Activated CD4-positive, CD25-positive, alpha-beta regulatory T cell treated with anti-CD3 and anti-CD28 coated beads, Interleukin-2, amount 50 U/mL, for 16 hours (primary cell): ENCODE measurements at regions not wholly inside any gene's neighbourhood (a gene's known extent, or its start where the extent isn't known, plus 50 kb on each side); places are given as distances from the start of the nearest gene placed in this dataset.
"Not testable (repeated sequence)": the region's sequence is repeated elsewhere in the genome, so short reads cannot be mapped to it uniquely, and the experiment has no call there.

Experiments used
- DNase-seq: peaks from one replicate; pipeline ENCODE4 v3.0.0-alpha.2; 2020; ENCODE audit warnings: low read depth, low spot score

- no peak for DNase-seq
Measured at GRCh38 chr4:66930206-66930605, 615.1 kb downstream of the CENPC start.

GRCh38 chr4:66929748-66930147 is 615.6 kb downstream of the CENPC start:
- DNase-seq, result no peak

GRCh38 chr4:66928881-66929280 is 616.4 kb downstream of the CENPC start:
- not testable (repeated sequence) for DNase-seq

DNA sequence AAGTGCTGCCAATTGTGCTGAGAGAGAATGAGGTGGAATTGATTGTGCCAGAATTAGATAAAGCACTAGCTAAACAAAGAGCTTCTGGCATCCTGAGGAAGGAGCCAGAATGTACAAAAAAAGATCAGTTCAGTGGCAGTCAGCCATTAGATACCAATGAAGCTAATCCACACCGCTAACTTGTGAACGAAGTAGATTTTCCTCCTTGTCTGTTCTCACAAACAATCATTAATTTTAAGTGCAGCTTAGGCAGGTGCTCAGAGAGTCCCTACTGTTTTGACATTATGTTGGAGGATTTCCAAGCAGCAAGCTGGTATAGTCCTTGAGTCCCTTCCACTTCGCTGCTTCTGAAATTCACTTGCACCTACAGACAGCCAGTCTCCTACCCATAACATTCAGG is 617.4 kb downstream of the CENPC start:
- DNase-seq, result no peak

DNA sequence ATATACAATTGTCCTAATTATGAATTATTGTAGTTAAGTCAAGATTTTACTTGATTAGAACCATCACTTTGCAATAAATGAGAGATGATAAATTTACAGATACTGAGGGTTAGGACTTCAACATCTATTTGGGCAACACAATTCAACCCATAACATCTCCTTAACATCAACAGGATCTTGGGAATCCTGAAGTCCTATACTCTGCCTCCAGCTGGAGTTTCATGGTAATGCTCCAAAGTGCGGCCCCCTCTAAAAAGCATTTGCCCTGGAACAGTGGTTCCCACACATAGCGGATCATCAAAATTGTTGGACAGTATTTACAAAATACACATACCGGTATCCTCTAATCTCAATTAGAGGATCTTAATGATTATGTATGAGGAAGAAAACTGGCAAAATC is 618.6 kb downstream of the CENPC start:
- no peak for DNase-seq

DNA sequence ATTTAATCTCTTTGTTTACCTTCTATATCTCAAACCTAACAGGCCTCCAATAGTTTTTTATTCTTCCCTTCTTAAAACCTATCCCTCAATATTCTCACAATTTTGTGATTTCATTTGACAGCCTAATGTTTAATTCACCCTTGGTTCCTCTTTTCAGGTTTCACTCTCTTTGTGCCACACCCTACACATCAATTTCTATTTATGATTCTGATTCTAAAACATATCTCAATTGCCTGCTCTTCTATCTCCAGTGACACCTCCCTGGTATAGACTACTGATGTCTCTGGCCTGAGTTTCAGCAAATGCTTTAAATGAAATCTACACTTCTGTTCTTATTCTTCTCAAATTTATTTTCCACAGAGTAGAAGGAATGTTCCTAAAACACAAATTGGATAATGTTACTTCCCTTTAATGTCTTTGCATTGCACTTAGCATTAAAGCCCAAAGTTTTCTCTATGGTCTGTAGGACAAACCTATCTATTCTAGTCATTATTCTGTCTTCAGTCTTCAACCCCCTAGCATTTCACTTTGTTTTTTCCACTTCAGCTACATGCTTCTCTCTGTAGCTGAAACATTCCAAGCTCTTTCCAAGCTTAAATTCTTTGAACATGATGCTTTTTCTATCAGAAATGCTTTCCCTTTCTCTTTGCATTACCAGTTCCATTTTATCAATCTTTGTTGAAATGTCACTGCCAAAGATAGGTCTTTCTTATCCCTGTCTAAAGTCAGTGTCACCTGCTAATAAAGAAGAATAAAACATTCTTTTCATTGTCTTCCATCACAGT is 622.0 kb downstream of the CENPC start:
- no peak for DNase-seq

DNA sequence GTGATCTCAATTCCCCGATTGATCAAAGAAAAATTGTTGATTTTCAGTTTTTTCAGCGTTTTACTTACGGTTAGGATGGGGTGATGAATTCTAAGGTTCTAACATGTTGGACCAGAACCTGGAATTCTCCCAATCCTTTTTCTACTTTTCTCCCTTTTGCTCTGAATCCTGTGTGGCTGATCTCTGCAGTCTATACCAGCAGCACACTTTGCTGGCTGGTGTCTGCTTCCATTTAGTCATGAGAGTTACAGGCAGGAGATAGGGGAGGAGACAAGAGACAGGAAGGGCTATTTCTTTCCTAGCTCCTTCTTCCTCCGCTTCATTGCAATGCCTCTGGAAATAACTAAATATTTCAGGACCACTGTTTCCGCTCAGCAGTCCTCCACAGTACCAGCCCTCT is 623.9 kb downstream of the CENPC start:
- no peak for DNase-seq

DNA sequence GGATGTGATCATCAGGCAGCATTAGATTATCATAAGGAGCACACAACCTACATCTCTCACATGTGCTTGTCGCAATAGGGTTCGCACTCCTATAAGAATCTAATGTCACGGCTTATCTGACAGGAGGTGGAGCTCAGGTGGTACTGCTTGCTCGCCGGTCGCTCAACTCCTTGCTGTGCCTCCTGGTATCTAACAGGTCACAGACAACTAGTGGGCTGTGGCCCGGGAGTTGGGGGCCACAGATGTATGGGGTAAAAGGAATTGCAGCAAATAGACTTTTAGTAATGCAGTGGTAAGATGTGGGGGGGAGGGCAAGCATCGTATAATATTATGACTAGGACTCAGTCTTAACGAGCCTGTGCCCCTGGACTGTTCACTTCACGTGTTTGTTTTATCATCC is 624.8 kb downstream of the CENPC start:
- no peak for DNase-seq

- no peak for DNase-seq
Measured at GRCh38 chr4:66911880-66912279, 633.4 kb downstream of the CENPC start.

GRCh38 chr4:66906314-66906713 is 639.0 kb downstream of the CENPC start:
- DNase-seq, result no peak

GRCh38 chr4:66899422-66900065 is 645.8 kb downstream of the CENPC start:
- DNase-seq, result no peak

- DNase-seq, result no peak
Measured at GRCh38 chr4:66893807-66894206, 651.5 kb downstream of the CENPC start.

DNA sequence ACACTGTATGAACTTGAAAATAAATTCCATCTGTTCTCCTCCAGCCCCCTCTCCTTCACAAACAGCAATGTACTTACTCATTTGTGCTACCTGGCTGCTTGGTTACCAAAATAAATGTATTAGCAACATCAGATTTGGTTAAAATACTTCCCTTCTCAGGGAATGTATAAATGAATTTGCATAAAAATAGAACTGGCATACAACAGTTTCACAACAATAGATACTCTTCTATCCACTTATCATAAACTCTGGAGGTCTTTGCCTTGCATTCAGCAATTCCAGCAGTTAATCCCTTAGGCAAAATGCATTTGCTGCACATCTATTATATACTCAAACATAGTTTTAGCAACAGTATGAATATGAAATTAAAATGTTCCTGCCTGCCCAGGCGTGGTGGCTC is 658.2 kb downstream of the CENPC start:
- DNase-seq, result no peak

DNA sequence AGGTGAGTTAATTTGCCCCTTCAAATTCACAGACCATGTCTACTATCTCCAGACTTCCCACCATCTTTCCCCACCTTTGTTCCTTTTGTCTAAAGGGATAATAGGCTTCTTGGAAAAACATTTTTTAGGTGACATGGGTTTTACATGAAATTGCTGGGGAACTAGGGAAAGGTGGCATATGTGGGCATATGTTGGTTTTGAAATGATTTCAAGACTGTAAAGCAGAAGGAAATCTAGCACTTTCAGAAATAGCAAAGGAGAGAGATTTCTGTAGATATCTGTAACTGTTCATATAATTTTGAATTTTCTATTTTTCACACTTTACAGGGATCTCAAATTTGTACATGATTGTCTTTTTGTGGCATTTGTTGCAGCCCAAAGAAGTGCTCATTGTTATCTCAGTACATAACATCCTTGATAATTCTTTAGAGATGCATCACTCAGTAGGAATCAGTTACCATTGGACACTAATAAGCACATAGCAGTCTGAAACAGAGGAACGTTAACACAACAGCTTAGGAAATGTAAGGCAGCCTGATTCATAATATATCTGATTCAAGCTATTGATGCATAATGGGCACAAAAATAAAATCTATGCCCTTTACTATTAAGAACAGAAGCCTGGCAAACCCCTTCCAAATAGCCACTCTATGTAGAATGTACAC is 659.7 kb downstream of the CENPC start:
- DNase-seq, result no peak

GRCh38 chr4:66876946-66877345 is 668.4 kb downstream of the CENPC start:
- no peak for DNase-seq

GRCh38 chr4:66872661-66873060 is 672.6 kb downstream of the CENPC start:
- no peak for DNase-seq

DNA sequence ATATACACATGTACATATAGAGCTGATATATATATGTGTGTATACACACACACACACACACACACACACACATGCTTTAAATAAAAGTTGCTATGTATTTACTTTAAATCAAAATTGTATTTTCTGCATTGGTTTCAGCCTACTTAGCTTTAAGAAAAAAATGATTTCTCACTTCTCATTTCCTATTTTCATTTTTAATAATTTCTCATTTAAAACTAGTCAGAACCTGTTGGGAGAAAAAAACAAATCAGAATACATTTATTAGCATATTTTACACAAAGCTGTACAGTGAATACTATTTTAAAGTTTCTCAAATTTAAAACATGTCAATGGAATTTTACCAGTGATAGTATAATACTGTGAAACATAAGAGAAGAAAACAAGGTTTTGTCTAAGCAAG is 681.8 kb downstream of the CENPC start:
- no peak for DNase-seq

- DNase-seq, result no peak
Measured at GRCh38 chr4:66855956-66856355, 689.3 kb downstream of the CENPC start.

DNA sequence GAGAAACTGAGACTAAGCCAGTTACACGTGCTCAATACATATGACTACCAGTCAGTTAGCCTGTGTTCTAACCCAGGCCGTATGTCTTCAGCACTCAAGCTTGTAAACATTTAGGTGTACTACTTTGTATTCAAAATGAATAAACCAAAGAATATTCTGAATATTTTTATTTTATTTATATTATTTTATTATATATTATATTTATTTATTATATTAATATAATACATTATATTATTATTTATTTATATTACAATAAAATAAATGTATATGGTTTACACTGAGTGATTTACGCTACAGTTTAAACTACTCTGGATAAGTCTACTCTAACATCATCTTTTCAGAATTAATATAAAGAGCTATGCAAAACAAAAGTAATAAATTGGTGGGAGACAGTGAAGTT is 691.5 kb downstream of the CENPC start:
- DNase-seq, result no peak

DNA sequence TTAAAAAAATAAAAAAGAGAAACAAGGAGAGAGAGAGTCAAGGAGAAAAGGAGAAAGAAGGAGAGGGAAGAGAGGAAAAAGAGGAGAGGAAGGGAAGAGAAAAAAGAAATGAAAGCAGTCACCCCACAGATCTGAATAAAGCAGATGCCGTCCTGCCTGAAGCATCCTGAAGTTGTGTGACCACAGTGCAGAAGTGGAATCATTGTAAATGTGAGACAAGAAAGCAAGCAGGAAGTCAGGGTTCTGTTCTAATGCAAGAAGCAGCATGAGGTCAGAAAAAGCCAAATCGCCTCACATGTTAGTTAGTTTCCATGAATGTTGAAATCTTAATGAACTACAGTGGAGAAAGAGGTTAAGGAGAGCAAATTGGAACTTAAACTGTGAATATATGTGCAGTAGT is 692.5 kb downstream of the CENPC start:
- no peak for DNase-seq

DNA sequence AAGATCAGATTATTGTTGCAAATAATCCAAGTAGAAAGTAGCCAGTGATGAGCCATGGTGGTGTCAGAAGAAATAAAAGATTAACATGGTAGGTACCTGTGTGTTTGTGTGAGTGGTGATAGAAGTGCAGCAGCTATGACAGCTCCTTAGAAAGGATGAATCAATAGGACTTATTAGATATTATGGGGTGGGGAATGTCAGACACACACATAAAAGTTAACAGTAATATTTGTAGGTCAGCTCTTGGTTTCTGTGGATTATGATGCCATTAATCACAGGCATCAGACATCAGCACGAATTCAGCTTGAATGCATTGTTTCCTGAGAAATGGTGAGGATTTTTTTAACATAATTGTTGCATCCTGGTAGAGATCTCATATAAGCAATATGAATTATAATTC is 695.7 kb downstream of the CENPC start:
- DNase-seq, result no peak

DNA sequence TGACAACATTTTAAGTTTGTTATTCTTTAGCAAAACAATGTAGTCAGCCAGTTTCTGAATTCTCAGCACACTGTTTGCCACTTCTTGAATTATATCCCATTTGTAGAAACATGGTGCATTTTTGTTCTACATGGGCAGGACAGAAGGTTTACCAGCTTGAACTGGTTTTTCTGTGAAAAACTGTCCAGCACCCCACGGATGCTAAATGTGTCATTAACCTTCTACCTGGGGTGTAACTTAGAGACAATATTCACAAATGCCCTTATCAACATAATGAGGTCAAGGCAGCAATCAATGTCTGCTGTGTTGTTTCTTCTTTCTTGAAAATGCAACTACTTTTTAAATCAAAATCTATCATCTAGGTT is 702.6 kb downstream of the CENPC start:
- DNase-seq, result no peak
